HepG2 (cell line): ENCODE measurements at regions not wholly inside any gene's neighbourhood (a gene's known extent, or its start where the extent isn't known, plus 50 kb on each side); places are given as distances from the start of the nearest gene placed in this dataset.

ENCODE experiments used
- ADNP ChIP-seq: sonication (generic); formaldehyde crosslinking; IDR thresholded peaks from 2 replicates; pipeline ENCODE4 v1.4.0; 2020; ENCODE audit warnings: missing genetic modification reagents
- CREB1 ChIP-seq, 2 experiments: fragments of 450-650 bp in 1 of 2; IDR thresholded peaks; 2 replicates each; pipeline ENCODE4 v1.6.1; 2016 to 2017; ENCODE audit warnings: control low read depth in 1 of 2, mild to moderate bottlenecking in 1 of 2, missing compliant biosample characterization in 1 of 2, missing genetic modification characterization in 1 of 2
- E2F1 ChIP-seq: sonication (generic); formaldehyde crosslinking; IDR thresholded peaks from 2 replicates; pipeline ENCODE4 v1.5.0; 2020; ENCODE audit warnings: missing genetic modification reagents
- HMGXB3 ChIP-seq: sonication (generic); formaldehyde crosslinking; IDR thresholded peaks from 2 replicates; pipeline ENCODE4 v1.4.0; 2020; ENCODE audit warnings: missing genetic modification reagents, borderline replicate concordance
- IRX3 ChIP-seq: sonication (generic); formaldehyde crosslinking; IDR thresholded peaks from 2 replicates; pipeline ENCODE4 v1.8.1; 2023; ENCODE audit warnings: mild to moderate bottlenecking, low read depth, missing genetic modification reagents, borderline replicate concordance
- NFIC ChIP-seq: IDR thresholded peaks from 2 replicates; pipeline ENCODE4 v1.6.1; 2012; ENCODE audit warnings: mild to moderate bottlenecking, low read length, inconsistent platforms
- NKX3-1 ChIP-seq: sonication (generic); formaldehyde crosslinking; IDR thresholded peaks from 2 replicates; pipeline ENCODE4 v1.5.0; 2020; ENCODE audit warnings: missing genetic modification reagents
- REL ChIP-seq: sonication (generic); formaldehyde crosslinking; conservative IDR thresholded peaks from 2 replicates; pipeline ENCODE4 v1.8.0; 2022; ENCODE audit warnings: mild to moderate bottlenecking, missing genetic modification reagents, moderate library complexity
- ZNF282 ChIP-seq: fragments of 450-650 bp; IDR thresholded peaks from 2 replicates; pipeline ENCODE4 v1.6.1; 2018; ENCODE audit not compliant: partially characterized antibody
- ZNF30 ChIP-seq: sonication (generic); formaldehyde crosslinking; IDR thresholded peaks from 2 replicates; pipeline ENCODE4 v1.5.0; 2020; ENCODE audit warnings: mild to moderate bottlenecking, missing genetic modification reagents
- ZNF562 ChIP-seq: sonication (generic); formaldehyde crosslinking; IDR thresholded peaks from 2 replicates; pipeline ENCODE4 v1.8.0; 2022; ENCODE audit warnings: missing genetic modification reagents, borderline replicate concordance
- ZNF672 ChIP-seq: sonication (generic); formaldehyde crosslinking; IDR thresholded peaks from 2 replicates; pipeline ENCODE4 v1.8.1; 2022; ENCODE audit warnings: missing genetic modification reagents

- TF ChIP-seq ZNF562, result no peak
- TF ChIP-seq ZNF282, result no peak
- TF ChIP-seq IRX3 (CRISPR knock-in tag), result no peak
- TF ChIP-seq ZNF672 (CRISPR knock-in tag), result no peak
- TF ChIP-seq REL, result no peak
- no peak for TF ChIP-seq NFIC
- no peak for TF ChIP-seq CREB1 (IDR thresholded peaks at IDR 0.05)
- no peak for TF ChIP-seq CREB1 (CRISPR knock-in tag; IDR thresholded peaks at IDR 0.05)
- TF ChIP-seq E2F1 (CRISPR knock-in tag), result no peak
- TF ChIP-seq ADNP (CRISPR knock-in tag), result no peak
- TF ChIP-seq HMGXB3 (CRISPR knock-in tag), result no peak
- TF ChIP-seq NKX3-1 (CRISPR knock-in tag), result no peak
- no peak for TF ChIP-seq ZNF30 (CRISPR knock-in tag)
These were observed 1557.9 kb downstream of the PLA2G4A start (continued) for GRCh38 chr1:188386666-188387065.
